Urothelium cell line (cell line): ENCODE measurements at regions not wholly inside any gene's neighbourhood (a gene's known extent, or its start where the extent isn't known, plus 50 kb on each side); places are given as distances from the start of the nearest gene placed in this dataset.
A peak's percentile ranks its signal among the peaks of the same experiment; 100 is the strongest.

Source experiments
- DNase-seq: peaks from one replicate; pipeline ENCODE4 v3.0.0; 2011; ENCODE audit warnings: low spot score, mixed read lengths
- FAIRE-seq: peaks from 2 replicates; lab custom pipeline; 2011; peaks lifted over from hg19 to GRCh38; lab: Jason Lieb, UNC

- no peak for FAIRE-seq
- DNase-seq, result no peak
Observed at GRCh38 chr1:168991667-168992475, 114.6 kb upstream of the ATP1B1 start.

GRCh38 chr1:169001353-169001752 is 105.1 kb upstream of the ATP1B1 start:
- no peak for DNase-seq
- no peak for FAIRE-seq

DNA sequence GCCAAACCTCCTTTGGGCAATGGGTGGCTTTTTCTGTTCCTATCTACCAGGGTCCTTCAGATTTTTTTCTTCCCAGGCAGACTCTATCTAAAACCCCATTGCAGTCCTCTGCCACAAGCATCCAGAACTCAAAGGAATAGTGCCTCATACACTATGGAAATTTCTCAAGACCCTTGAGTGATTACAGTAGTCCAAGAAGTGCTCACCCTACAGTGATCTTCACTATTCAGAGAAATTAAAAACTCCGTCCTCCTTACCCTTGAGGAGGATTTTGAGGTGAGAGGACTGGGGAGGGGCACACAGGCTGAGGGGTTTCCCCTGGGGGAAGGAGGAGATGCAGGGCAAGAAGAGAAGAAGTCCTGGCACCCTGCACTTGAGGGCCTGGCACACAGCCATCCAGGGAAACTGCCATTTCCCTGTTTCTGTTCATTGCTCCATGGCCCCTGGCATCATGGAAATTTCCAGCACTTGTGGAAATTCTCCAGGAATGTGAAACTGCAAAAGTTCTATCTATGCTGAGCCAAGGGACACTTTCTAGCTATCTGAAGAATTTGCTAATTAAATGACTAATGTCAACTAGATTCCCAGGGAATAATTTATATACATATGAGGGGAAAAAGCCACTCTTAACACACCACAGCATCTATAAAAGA is 102.5 kb upstream of the ATP1B1 start:
- DNase-seq, result peak; percentile 13

DNA sequence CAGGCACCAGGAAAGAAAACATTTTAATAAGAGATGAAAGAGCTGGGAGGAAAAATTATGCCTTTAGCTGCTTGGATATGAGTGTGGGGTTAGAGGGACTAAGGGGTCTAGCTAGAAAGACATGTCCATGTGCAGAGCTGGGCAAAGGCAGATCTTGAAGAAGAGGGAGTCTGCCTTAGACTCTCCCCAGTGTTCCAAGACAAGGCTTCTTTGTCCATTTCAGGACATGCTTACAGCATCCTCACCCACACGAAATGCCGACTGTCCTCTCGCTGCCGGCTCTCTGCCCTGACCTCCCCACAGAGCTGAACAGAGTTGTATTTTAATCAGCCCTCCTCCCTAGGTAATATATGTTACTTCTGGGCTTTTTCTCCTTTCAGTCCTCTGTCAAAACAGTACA is 100.7 kb upstream of the ATP1B1 start:
- FAIRE-seq, result no peak

More for the DNA sequence above, 102.5 kb upstream of the ATP1B1 start:
- no peak for FAIRE-seq

GRCh38 chr1:169009666-169010065 is 96.8 kb upstream of the ATP1B1 start:
- FAIRE-seq (no peak), DNase-seq (no peak)

More for the DNA sequence above, 100.7 kb upstream of the ATP1B1 start:
- DNase-seq, result no peak

GRCh38 chr1:169012416-169012815 is 94.1 kb upstream of the ATP1B1 start:
- DNase-seq (no peak), FAIRE-seq (no peak)

- no peak for DNase-seq
- no peak for FAIRE-seq
Observed at GRCh38 chr1:169013821-169014220, 92.7 kb upstream of the ATP1B1 start.

DNA sequence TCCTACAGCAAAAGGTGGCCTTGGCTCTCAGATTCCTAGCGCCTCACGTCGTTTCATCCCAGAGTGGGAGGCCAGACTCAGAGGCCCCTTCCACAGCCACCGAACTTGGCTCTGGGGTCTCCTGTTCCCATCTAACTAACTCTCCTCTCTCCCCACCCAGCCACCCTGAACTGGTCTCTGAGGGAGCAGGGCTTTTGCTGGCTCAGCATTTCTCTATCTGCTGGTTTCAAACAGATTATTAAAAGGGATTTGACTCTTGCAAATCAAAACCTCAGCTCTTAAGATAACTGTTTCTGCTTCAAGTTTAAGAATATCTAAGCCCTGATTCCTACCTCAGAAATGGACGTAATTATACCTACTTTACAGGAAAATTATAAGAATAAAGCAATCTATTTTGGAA is 91.0 kb upstream of the ATP1B1 start:
- DNase-seq (no peak), FAIRE-seq (no peak)

DNA sequence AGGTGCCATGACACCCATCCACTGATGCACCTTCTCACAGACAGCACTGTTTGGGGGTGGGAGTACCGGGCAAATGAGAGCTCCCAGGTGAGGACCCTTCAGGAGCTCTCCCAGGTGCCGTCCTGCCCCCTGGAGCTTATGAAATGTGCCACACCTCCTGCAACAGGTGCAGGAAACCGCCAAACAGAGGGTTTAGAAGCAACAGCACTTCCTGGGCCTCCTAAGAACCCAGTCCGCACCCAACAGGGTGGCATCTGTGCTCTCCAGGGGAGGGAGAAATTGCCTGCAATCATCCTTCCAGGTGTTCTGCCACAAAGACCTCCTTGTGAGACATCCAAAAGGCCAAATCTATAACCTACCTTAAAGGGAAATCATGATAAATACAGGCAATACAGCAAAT is 87.7 kb upstream of the ATP1B1 start:
- no peak for DNase-seq
- FAIRE-seq, result no peak

- FAIRE-seq (no peak), DNase-seq (no peak)
Observed at GRCh38 chr1:169019419-169020058, 87.0 kb upstream of the ATP1B1 start.

GRCh38 chr1:169020684-169021083 is 85.8 kb upstream of the ATP1B1 start:
- no peak for DNase-seq
- FAIRE-seq, result no peak

DNA sequence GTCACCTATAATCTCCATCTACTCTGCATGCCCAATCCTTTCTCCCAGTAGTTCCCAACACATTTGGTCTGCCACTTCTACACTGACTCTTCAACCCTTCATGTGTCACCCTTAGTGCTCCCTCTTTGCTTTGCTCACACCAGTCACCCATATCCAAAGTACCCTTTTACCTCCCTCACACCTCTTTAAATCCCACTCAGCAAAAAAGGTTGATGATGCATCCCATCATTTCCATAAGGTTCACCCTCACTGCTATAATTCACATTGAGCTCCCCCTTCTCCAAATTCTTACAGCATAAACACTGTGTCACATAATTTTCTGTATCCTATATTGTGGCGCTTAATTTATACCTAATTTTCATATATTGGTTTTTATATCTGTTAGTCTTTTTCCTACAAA is 83.8 kb upstream of the ATP1B1 start:
- DNase-seq, result no peak
- FAIRE-seq, result no peak

DNA sequence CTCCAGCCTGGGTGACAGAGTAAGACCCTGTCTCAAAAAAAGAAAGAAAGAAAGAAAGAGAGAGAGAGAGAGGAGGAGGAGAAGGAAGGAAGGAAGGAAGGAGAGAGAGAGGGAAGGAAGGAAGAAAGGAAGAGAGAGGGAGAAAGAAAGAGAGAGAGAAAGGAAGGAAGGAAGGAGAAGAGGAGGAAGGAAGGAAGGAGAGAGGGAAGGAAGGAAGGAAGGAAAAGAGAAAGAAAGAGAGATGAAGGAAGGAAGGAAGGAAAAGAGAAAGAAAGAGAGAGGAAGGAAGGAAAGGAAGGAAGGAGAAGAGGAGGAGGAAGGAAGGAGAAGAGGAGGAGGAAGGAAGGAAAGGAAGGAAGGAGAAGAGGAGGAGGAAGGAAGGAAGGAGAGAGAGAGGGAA is 82.2 kb upstream of the ATP1B1 start:
- no peak for FAIRE-seq
- no peak for DNase-seq

- FAIRE-seq (no peak), DNase-seq (no peak)
Observed at GRCh38 chr1:169024800-169025271, 81.7 kb upstream of the ATP1B1 start.

DNA sequence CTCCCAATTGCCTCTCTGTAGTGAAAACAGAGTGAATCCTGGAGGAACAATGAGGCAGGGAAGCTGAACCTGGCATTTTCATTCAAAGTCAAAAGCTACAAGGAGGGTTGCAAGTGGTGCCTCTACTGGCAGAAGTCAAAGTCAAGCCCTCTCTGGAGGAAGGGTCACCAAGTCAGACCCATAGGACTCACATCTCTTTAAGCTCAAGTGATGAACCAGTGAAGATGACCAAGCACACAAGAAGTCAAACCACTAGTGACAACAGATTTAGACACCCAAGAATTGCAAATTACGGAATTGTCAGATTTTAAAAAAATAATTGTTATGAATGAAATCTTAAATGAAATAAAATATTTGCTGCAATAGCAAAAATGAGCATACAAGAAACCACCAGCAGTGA is 81.1 kb upstream of the ATP1B1 start:
- FAIRE-seq (no peak), DNase-seq (no peak)

DNA sequence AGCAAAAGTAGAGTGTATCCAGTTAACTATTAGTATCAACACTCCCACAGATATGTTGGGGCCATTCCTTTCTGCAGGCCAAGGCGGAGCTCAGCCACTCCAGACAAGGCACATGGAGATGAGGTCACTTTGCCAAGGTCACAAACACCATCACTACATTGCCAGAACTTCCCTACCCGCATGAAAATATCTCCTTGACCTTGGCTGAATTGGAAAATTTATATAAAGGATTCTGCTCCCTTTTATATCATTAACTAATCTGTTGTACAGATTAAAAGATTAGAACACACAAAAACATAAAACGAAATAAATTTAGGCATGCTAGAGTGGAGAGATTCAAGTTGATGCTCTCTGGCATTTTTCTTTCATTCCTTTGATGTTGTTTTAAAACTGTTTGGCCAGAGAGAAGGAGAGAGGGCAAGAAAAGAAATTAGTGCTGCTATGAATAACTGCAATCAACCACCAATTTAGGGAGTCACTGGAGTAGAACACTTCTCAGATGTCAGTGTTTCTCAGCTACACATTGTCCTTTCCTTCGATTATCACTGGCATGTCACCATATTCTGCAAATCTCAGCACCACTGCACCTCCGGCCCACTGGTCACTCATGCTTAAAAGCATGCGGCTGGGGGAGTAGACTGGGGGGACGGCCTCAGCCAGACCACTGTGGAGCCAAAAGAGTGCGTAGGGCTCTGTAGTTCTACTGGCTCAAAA is 78.7 kb upstream of the ATP1B1 start:
- no peak for DNase-seq
- no peak for FAIRE-seq

DNA sequence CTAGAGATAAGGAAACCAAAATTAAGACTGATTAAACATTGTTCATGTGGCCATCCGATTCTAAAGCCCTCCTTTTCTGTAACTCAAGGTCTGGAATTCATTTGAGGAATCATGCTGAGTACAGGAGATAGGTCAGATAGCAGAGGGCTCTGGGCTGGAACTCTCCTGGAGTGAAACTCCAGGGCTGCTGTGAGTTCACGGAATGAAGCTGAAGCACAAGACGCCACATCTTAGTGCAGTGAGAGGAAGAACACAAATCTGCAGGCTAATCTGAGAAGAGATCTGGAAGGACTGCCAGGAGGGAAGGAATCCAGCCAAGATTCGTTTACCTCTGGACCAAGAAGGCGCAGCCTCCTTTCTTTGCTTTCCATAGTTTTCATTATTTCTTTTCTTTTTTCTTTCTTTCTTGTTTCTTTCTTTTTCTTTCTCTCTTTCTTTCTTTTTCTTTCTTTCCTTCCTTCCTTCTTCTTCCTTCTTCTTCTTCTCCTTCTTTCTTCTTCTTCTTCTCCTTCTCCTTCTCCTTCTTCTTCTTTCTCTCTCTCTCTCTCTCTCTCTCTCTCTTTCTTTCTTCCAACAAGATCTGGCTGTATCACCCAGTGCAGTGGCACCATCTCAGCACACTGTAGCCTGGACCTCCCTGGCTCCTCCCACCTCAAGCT is 74.8 kb upstream of the ATP1B1 start:
- DNase-seq (no peak), FAIRE-seq (no peak)

DNA sequence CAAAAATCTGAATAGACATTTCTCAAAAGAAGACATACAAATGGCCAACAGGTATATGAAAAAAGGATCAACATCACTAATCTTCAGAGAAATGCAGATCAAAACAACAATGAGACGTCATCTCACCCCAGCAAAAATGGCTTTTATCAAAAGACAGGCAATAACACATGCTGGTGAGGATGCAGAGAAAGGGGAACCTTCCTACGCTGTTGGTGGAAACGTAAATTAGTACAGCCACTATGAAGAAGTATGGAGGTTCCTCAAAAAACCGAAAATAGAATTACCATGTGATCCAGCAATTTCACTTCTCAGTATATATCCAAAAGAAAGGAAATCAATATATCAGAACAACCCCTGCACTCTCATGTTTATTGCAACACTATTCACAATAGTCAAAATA is 65.1 kb upstream of the ATP1B1 start:
- no peak for DNase-seq
- FAIRE-seq, result no peak

DNA sequence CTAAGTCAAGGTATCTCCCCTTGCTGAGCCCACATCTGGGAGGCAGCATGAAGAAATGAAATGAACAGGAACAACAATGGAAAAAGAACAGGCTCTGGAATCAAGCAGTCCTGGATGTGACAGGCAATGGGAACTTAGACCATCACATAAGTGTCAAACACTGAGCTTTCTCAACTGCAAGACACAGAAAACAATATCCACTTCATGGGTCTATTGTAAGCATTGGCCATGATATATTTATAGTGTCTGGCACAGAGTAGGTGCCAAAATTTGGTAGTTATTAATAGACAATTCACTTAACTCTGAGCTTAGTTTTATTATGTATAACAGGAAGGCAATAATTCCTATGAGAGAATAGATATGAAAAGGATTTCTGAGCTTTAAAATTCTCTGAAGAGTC is 64.1 kb upstream of the ATP1B1 start:
- DNase-seq (no peak), FAIRE-seq (no peak)

- DNase-seq (no peak), FAIRE-seq (no peak)
Observed at GRCh38 chr1:169043823-169044222, 62.7 kb upstream of the ATP1B1 start.

GRCh38 chr1:169044296-169044695 is 62.2 kb upstream of the ATP1B1 start:
- DNase-seq (no peak), FAIRE-seq (no peak)
